ENCODE measurements at regions not wholly inside any gene's neighbourhood (a gene's known extent, or its start where the extent isn't known, plus 50 kb on each side); places are given as distances from the start of the nearest gene placed in this dataset.

- DNase-seq (no peak), ATAC-seq (no peak)
- intact Hi-C loops (cut with DNase I), result no loop called here
Observed at GRCh38 chr16:17718495-17718894, 247.7 kb upstream of the XYLT1 start.

GRCh38 chr16:17705847-17706246 is 235.1 kb upstream of the XYLT1 start:
- no peak for DNase-seq
- H3K27me3 ChIP-seq (ENCODE audit: low read depth), result no peaks in the 10 kb centered on the region
- no peak for ATAC-seq
- no peak for TF ChIP-seq CTCF (IDR thresholded peaks at IDR 0.05)
- H3K4me1 ChIP-seq, result no peaks in the 10 kb centered on the region
- H3K9me3 ChIP-seq, result no peaks in the 10 kb centered on the region
- H3K36me3 ChIP-seq, result no peaks in the 10 kb centered on the region
- H3K4me3 ChIP-seq, result no peak overlapping the region
- intact Hi-C loops (cut with DNase I), result no loop called here
- no peak overlapping the region for H3K27ac ChIP-seq

More at GRCh38 chr16:17718495-17718894, 247.7 kb upstream of the XYLT1 start:
- Histone ChIP-seq H3K9me3 (no peaks in the 10 kb centered on the region), H3K4me1 (no peaks in the 10 kb centered on the region), H3K36me3 (no peaks in the 10 kb centered on the region), H3K27me3 (ENCODE audit: low read depth) (no peaks in the 10 kb centered on the region), H3K4me3 (no peak overlapping the region), H3K27ac (no peak overlapping the region)
- no peak for TF ChIP-seq CTCF (IDR thresholded peaks at IDR 0.05)

- DNase-seq (no peak), ATAC-seq (no peak)
- H3K36me3 ChIP-seq, result no peaks in the 10 kb centered on the region
- no peaks in the 10 kb centered on the region for H3K4me1 ChIP-seq
- no peak overlapping the region for H3K4me3 ChIP-seq
- no peaks in the 10 kb centered on the region for H3K9me3 ChIP-seq
- TF ChIP-seq CTCF (IDR thresholded peaks at IDR 0.05), result no peak
- H3K27ac ChIP-seq, result no peak overlapping the region
- intact Hi-C loops (cut with DNase I), result no loop called here
- H3K27me3 ChIP-seq (ENCODE audit: low read depth), result peaks cover 11% of the 10 kb centered on the region
Observed at GRCh38 chr16:17696616-17697015, 225.9 kb upstream of the XYLT1 start.

- no peak for ATAC-seq
- H3K9me3 ChIP-seq, result no peaks in the 10 kb centered on the region
- intact Hi-C loops (cut with DNase I), result no loop called here
Observed at GRCh38 chr16:17692484-17692883, 221.7 kb upstream of the XYLT1 start.

GRCh38 chr16:17691899-17692176 is 221.1 kb upstream of the XYLT1 start:
- no peaks in the 10 kb centered on the region for H3K36me3 ChIP-seq
- no peak overlapping the region for H3K27ac ChIP-seq
- TF ChIP-seq CTCF (IDR thresholded peaks at IDR 0.05), result no peak
- ATAC-seq (no peak), DNase-seq (no peak)
- H3K4me1 ChIP-seq, result no peaks in the 10 kb centered on the region
- H3K4me3 ChIP-seq, result no peak overlapping the region
- intact Hi-C loops (cut with DNase I), result no loop called here
- H3K9me3 ChIP-seq, result no peaks in the 10 kb centered on the region
- H3K27me3 ChIP-seq (ENCODE audit: low read depth), result peaks cover 4% of the 10 kb centered on the region

More at GRCh38 chr16:17692484-17692883, 221.7 kb upstream of the XYLT1 start:
- TF ChIP-seq CTCF (IDR thresholded peaks at IDR 0.05), result no peak
- no peaks in the 10 kb centered on the region for H3K4me1 ChIP-seq
- H3K4me3 ChIP-seq, result no peak overlapping the region
- H3K27ac ChIP-seq, result no peak overlapping the region
- H3K36me3 ChIP-seq, result no peaks in the 10 kb centered on the region
- H3K27me3 ChIP-seq (ENCODE audit: low read depth), result peaks cover 4% of the 10 kb centered on the region
- no peak for DNase-seq
